K562 (cell line): ENCODE measurements at regions not wholly inside any gene's neighbourhood (a gene's known extent, or its start where the extent isn't known, plus 50 kb on each side); places are given as distances from the start of the nearest gene placed in this dataset.

Experiments used
- ATAC-seq: fragments of 200-7000 bp; cut with Tn5 transposase; 3 replicates; pipeline ENCODE4 v1.9.1; 2020; ENCODE audit warnings: moderate library complexity
- BruUV-seq: library from RNA; stranded (reverse); fragments of 400-500 nt; replicated peaks from 2 replicates; lab custom pipeline; 2021; lab: Mats Ljungman, UMichigan
- CTCF ChIA-PET: fragments of 300-600 bp; formaldehyde crosslinking; extraction: SDS; loops from one replicate; lab custom pipeline; 2021; ENCODE audit warnings: low intra/inter-chr PET ratio; lab: Yijun Ruan, JAX
- POLR2A ChIA-PET: fragments of 300-600, 350-650 bp; sonication (Branson Sonifier 250); formaldehyde crosslinking; extraction: SDS; loops from one replicate; lab custom pipeline; 2021; ENCODE audit warnings: antibody characterized with exemption, inconsistent platforms; lab: Yijun Ruan, JAX
- DNase-seq, 4 experiments: peaks; one replicate each; pipeline versions ENCODE4 v3.0.0 to v3.0.0-alpha.2; 2011 to 2018; ENCODE audit warnings: low spot score in 3 of 4, mixed read lengths in 3 of 4; ENCODE audit errors: extremely low read depth in 1 of 4
- FAIRE-seq: peaks from 2 replicates; lab custom pipeline; 2011; peaks lifted over from hg19 to GRCh38; lab: Jason Lieb, UNC
- H2AFZ ChIP-seq: 2 replicates; pipeline ENCODE4 v1.6.0; 2011; ENCODE audit warnings: low read depth, low read length, control low read depth, inconsistent platforms
- H3K27ac ChIP-seq: fragments of 200-600 bp; 3 replicates; pipeline ENCODE4 v1.8.0; 2011; ENCODE audit warnings: low read depth, mild to moderate bottlenecking, control low read depth, inconsistent platforms, low read length, moderate library complexity, mixed read lengths; ENCODE audit errors: extremely low read depth
- H3K27me3 ChIP-seq, 2 experiments: fragments of 300-600 bp in 1 of 2; 2 replicates in 1 of 2; 3 replicates in 1 of 2; pipeline versions ENCODE4 v1.6.0 to v1.8.0; 2011; ENCODE audit warnings: inconsistent platforms in 2 of 2, low read length in 2 of 2, mild to moderate bottlenecking in 1 of 2, mixed read lengths in 1 of 2, moderate library complexity in 1 of 2; ENCODE audit not compliant: control insufficient read depth in 2 of 2, insufficient read depth in 2 of 2
- H3K36me3 ChIP-seq: fragments of 300-600 bp; 3 replicates; pipeline ENCODE4 v1.8.0; 2011; ENCODE audit warnings: mild to moderate bottlenecking, low read length, inconsistent platforms; ENCODE audit not compliant: control insufficient read depth, insufficient read depth
- H3K4me1 ChIP-seq, 2 experiments: fragments of 200-600 bp in 1 of 2; replicated peaks in 1 of 2; 2 replicates in 1 of 2; 3 replicates in 1 of 2; pipeline versions ENCODE4 v1.5.1 to v1.8.0; 2011; ENCODE audit warnings: inconsistent platforms in 2 of 2, low read length in 2 of 2, mild to moderate bottlenecking in 1 of 2, mixed read lengths in 1 of 2, moderate library complexity in 1 of 2; ENCODE audit not compliant: control insufficient read depth in 2 of 2, insufficient read depth in 2 of 2
- H3K4me2 ChIP-seq: 2 replicates; pipeline ENCODE4 v1.6.1; 2011; ENCODE audit warnings: low read length, control low read depth, inconsistent platforms, mixed read lengths; ENCODE audit not compliant: insufficient read depth
- H3K4me3 ChIP-seq: fragments of 200-600 bp; sonication (generic), shearing (Covaris generic); 2 replicates; pipeline ENCODE4 v1.5.1; 2016; ENCODE audit warnings: control low read depth, inconsistent platforms
- H3K79me2 ChIP-seq: fragments of 200-600 bp; 3 replicates; pipeline ENCODE4 v1.8.0; 2011; ENCODE audit warnings: low read length, inconsistent platforms; ENCODE audit not compliant: control insufficient read depth, insufficient read depth
- H3K9ac ChIP-seq, 2 experiments: 2 replicates each; pipeline versions ENCODE4 v1.6.0 to v1.6.1; 2011; ENCODE audit warnings: low read depth in 2 of 2, low read length in 2 of 2, control low read depth in 1 of 2, inconsistent platforms in 1 of 2, mild to moderate bottlenecking in 1 of 2, mixed read lengths in 1 of 2; ENCODE audit not compliant: insufficient read depth in 1 of 2
- H3K9me1 ChIP-seq: one replicate; pipeline ENCODE4 v1.6.0; 2011; ENCODE audit warnings: inconsistent platforms, mild to moderate bottlenecking, low read length, moderate library complexity; ENCODE audit not compliant: control insufficient read depth, insufficient read depth
- H3K9me3 ChIP-seq: replicated peaks from 2 replicates; pipeline ENCODE4 v1.5.1; 2011; ENCODE audit warnings: low read depth, low read length, inconsistent platforms; ENCODE audit not compliant: control insufficient read depth, insufficient read depth
- H4K20me1 ChIP-seq: replicated peaks from 2 replicates; pipeline ENCODE4 v1.6.1; 2011; ENCODE audit warnings: low read length, inconsistent platforms, mixed read lengths; ENCODE audit not compliant: control insufficient read depth, insufficient read depth
- CBX5 ChIP-seq: IDR thresholded peaks from 2 replicates; pipeline ENCODE4 v1.6.1; 2014; ENCODE audit warnings: low read depth, borderline replicate concordance
- CTBP1 ChIP-seq: fragments of 450-650 bp; IDR thresholded peaks from 2 replicates; pipeline ENCODE4 v1.6.1; 2016; ENCODE audit warnings: borderline replicate concordance
- KDM4B ChIP-seq, 2 experiments: fragments of 450-650 bp in 1 of 2; sonication (generic) in 1 of 2; IDR thresholded peaks; 2 replicates each; pipeline ENCODE4 v1.6.1; 2016 to 2017; ENCODE audit warnings: borderline replicate concordance in 2 of 2, antibody characterized with exemption in 1 of 2, low read depth in 1 of 2, mild to moderate bottlenecking in 1 of 2
- MYC ChIP-seq, 2 experiments: fragments of 250-450 bp in 1 of 2; sonication (Bioruptor Pico) in 1 of 2; IDR thresholded peaks; 2 replicates each; pipeline versions ENCODE4 v1.5.1 to v1.6.1; 2012 to 2021; ENCODE audit warnings: low read depth in 2 of 2, borderline replicate concordance in 1 of 2, improper control_type of control experiment in 1 of 2, low read length in 1 of 2, mild to moderate bottlenecking in 1 of 2, moderate library complexity in 1 of 2
- POLR2A ChIP-seq: fragments of 450-650 bp; conservative IDR thresholded peaks from 2 replicates; pipeline ENCODE4 v1.6.1; 2016
- RFX1 ChIP-seq: fragments of 450-650 bp; IDR thresholded peaks from 2 replicates; pipeline ENCODE4 v1.6.1; 2016; ENCODE audit warnings: mild to moderate bottlenecking, moderate library complexity
- RFX7 ChIP-seq: fragments of 250-450 bp; sonication (Bioruptor Pico); IDR thresholded peaks from 2 replicates; pipeline ENCODE4 v1.5.1; 2021; ENCODE audit warnings: mild to moderate bottlenecking
- RNF2 ChIP-seq: sonication (generic); IDR thresholded peaks from 2 replicates; pipeline ENCODE4 v1.6.1; 2016
- SMC3 ChIP-seq: conservative IDR thresholded peaks from 2 replicates; pipeline ENCODE4 v1.6.1; 2011; ENCODE audit warnings: low read depth, low read length, improper control_type of control experiment; ENCODE audit not compliant: insufficient read depth
- SREBF1 ChIP-seq: fragments of 150-350 bp; IDR thresholded peaks from 2 replicates; pipeline ENCODE4 v1.6.1; 2014; ENCODE audit warnings: antibody characterized with exemption, low read depth, low read length, borderline replicate concordance
- STAG1 ChIP-seq: sonication (generic); formaldehyde crosslinking; IDR thresholded peaks from 2 replicates; pipeline ENCODE4 v1.5.0; 2020; ENCODE audit warnings: missing genetic modification reagents, borderline replicate concordance
- ZBTB9 ChIP-seq: fragments of 450-650 bp; formaldehyde crosslinking; IDR thresholded peaks from 2 replicates; pipeline ENCODE4 v1.4.0; 2020; ENCODE audit warnings: mild to moderate bottlenecking, moderate library complexity
- ZNF12 ChIP-seq: sonication (generic); formaldehyde crosslinking; IDR thresholded peaks from 2 replicates; pipeline ENCODE4 v1.4.0; 2020; ENCODE audit warnings: mild to moderate bottlenecking, missing genetic modification reagents
- ZNF444 ChIP-seq: fragments of 250-450 bp; sonication (Bioruptor Pico); IDR thresholded peaks from 2 replicates; pipeline ENCODE4 v1.4.0; 2020; ENCODE audit warnings: mild to moderate bottlenecking, moderate library complexity
- ZNF511 ChIP-seq: sonication (generic); formaldehyde crosslinking; IDR thresholded peaks from 2 replicates; pipeline ENCODE4 v1.8.0; 2022; ENCODE audit warnings: mild to moderate bottlenecking, missing genetic modification reagents
- WGBS: fragments of 100-300 bp; shearing (Covaris generic); methylation state at CpG from one replicate; pipeline ENCODE4 v1.1.6; 2016; ENCODE audit warnings: low coverage, mixed read lengths; ENCODE audit not compliant: insufficient coverage; ENCODE audit errors: missing lambda C conversion rate; 5-methylcytosine and 5-hydroxymethylcytosine counted together
- in situ Hi-C: fragments of 300-500 bp; cut with MboI; formaldehyde crosslinking; loops from 4 replicates; pipeline ENCODE4 v1.15.0; 2018; ENCODE audit warnings: inconsistent platforms, mixed read lengths
- intact Hi-C: fragments of 100-400 bp; cut with micrococcal nuclease; formaldehyde crosslinking; loops from 2 replicates; pipeline ENCODE4 v1.14.2; 2022
- TF ChIP-seq, protein P1 (sequence below): sonication (generic); formaldehyde crosslinking; IDR thresholded peaks from 2 replicates; pipeline ENCODE4 v1.8.0; 2022; ENCODE audit warnings: mild to moderate bottlenecking, missing genetic modification reagents
- TF ChIP-seq, protein P2 (sequence below), 2 experiments: IDR thresholded peaks; 2 replicates each; pipeline ENCODE4 v1.6.1; 2011; ENCODE audit warnings: borderline replicate concordance in 1 of 2, control low read depth in 1 of 2, low read depth in 1 of 2, low read length in 1 of 2, mild to moderate bottlenecking in 1 of 2, mixed read lengths in 1 of 2, moderate library complexity in 1 of 2; ENCODE audit not compliant: insufficient read depth in 1 of 2, insufficient read length in 1 of 2, poor library complexity in 1 of 2, severe bottlenecking in 1 of 2; ENCODE audit errors: extremely low read depth in 1 of 2
- TF ChIP-seq, protein P3 (sequence below): fragments of 250-450 bp; sonication (Bioruptor Pico); IDR thresholded peaks from 2 replicates; pipeline ENCODE4 v1.8.0; 2021; ENCODE audit warnings: moderate library complexity, mild to moderate bottlenecking, inconsistent platforms

- Histone ChIP-seq H2AFZ (no peak overlapping the region), H3K4me1 (no peaks in the 10 kb centered on the region), H4K20me1 (peaks cover 7% of the 10 kb centered on the region; the same call in 1 of the 2 replicates), H3K9me1 (no peaks in the 10 kb centered on the region), H3K27me3 (peaks cover 0 to 12% of the 10 kb centered on the region in 2 experiments; a peak in 2 of 5 replicates), H3K79me2 (no peaks in the 10 kb centered on the region), H3K36me3 (no peaks in the 10 kb centered on the region), H3K9me3 (no peaks in the 10 kb centered on the region), H3K4me3 (no peak overlapping the region), H3K9ac (no peak overlapping the region), H3K27ac (no peak overlapping the region), H3K4me2 (no peak overlapping the region)
- FAIRE-seq, result no peak
- intact Hi-C loops, result no loop called here
- ATAC-seq, result no peak
- no TSS peak for BruUV-seq
- no peak for DNase-seq
- TF ChIP-seq POLR2A (no peak), CTBP1 (no peak), RNF2 (no peak), RFX7 (no peak), RFX1 (no peak), CBX5 (no peak), ZNF12 (CRISPR knock-in tag) (no peak), MYC (IDR thresholded peaks at IDR 0.05; ENCODE audit: low read depth, low read length) (no peak), MYC (CRISPR knock-in tag; IDR thresholded peaks at IDR 0.05; ENCODE audit: borderline replicate concordance, low read depth) (no peak), SREBF1 (no peak), ZNF511 (no peak), STAG1 (CRISPR knock-in tag) (no peak), KDM4B (IDR thresholded peaks at IDR 0.05; ENCODE audit: borderline replicate concordance in 2 of 2, low read depth in 1 of 2) (no peak), ZNF444 (CRISPR knock-in tag) (no peak), SMC3 (no peak), ZBTB9 (no peak)
- TF ChIP-seq, protein P1, sequence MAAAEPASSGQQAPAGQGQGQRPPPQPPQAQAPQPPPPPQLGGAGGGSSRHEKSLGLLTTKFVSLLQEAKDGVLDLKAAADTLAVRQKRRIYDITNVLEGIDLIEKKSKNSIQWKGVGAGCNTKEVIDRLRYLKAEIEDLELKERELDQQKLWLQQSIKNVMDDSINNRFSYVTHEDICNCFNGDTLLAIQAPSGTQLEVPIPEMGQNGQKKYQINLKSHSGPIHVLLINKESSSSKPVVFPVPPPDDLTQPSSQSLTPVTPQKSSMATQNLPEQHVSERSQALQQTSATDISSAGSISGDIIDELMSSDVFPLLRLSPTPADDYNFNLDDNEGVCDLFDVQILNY (CRISPR knock-in tag), result no peak
- TF ChIP-seq, protein P2, sequence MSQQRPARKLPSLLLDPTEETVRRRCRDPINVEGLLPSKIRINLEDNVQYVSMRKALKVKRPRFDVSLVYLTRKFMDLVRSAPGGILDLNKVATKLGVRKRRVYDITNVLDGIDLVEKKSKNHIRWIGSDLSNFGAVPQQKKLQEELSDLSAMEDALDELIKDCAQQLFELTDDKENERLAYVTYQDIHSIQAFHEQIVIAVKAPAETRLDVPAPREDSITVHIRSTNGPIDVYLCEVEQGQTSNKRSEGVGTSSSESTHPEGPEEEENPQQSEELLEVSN (IDR thresholded peaks at IDR 0.05; ENCODE audit: borderline replicate concordance in 1 of 2, extremely low read depth in 1 of 2, insufficient read depth in 1 of 2, insufficient read length in 1 of 2, low read depth in 1 of 2, low read length in 1 of 2, poor library complexity in 1 of 2, severe bottlenecking in 1 of 2), result no peak
- TF ChIP-seq, protein P3, sequence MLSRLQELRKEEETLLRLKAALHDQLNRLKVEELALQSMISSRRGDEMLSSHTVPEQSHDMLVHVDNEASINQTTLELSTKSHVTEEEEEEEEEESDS (CRISPR knock-in tag), result no peak
- WGBS, result 6% methylated on average over 8 of the region's 8 CpGs
- ChIA-PET CTCF (no interaction called here), POLR2A (no interaction called here)
- in situ Hi-C loops, result no loop called here
Measured at GRCh38 chrX:68916891-68917290, 88.1 kb downstream of the EFNB1 start.
